OCI-LY7 (cell line): ENCODE measurements at regions not wholly inside any gene's neighbourhood (a gene's known extent, or its start where the extent isn't known, plus 50 kb on each side); places are given as distances from the start of the nearest gene placed in this dataset.

Source experiments
- BruUV-seq: library from RNA; stranded (reverse); fragments of 400-500 nt; replicated peaks from 2 replicates; lab custom pipeline; 2021; lab: Mats Ljungman, UMichigan
- CTCF ChIA-PET: fragments of 300-600 bp; sonication (Branson Sonifier 250); formaldehyde crosslinking; loops from one replicate; lab custom pipeline; 2022; ENCODE audit warnings: antibody characterized with exemption; ENCODE audit not compliant: unreplicated experiment; lab: Charles Lee
- POLR2A ChIA-PET: fragments of 300-600 bp; sonication (Branson Sonifier 250); formaldehyde crosslinking; loops from one replicate; lab custom pipeline; 2022; ENCODE audit warnings: antibody characterized with exemption; lab: Charles Lee
- DNase-seq: peaks from one replicate; pipeline ENCODE4 v3.0.0-alpha.2; 2015; ENCODE audit warnings: low spot score
- H2AFZ ChIP-seq: fragments of 200-600 bp; sonication (generic), shearing (Covaris generic); 2 replicates; pipeline ENCODE4 v1.6.1; 2014; ENCODE audit warnings: mild to moderate bottlenecking, antibody characterized with exemption, low read length, moderate library complexity
- H3K27ac ChIP-seq: fragments of 200-600 bp; sonication (generic); 2 replicates; pipeline ENCODE4 v1.5.1; 2014; ENCODE audit warnings: mixed run types, low read depth, mild to moderate bottlenecking, moderate library complexity, low read length, inconsistent platforms; ENCODE audit not compliant: poor library complexity, severe bottlenecking
- H3K36me3 ChIP-seq: fragments of 200-600 bp; sonication (generic); 2 replicates; pipeline ENCODE4 v1.6.1; 2014; ENCODE audit warnings: mild to moderate bottlenecking, antibody characterized with exemption, low read length, moderate library complexity, mixed read lengths; ENCODE audit not compliant: insufficient read depth
- H3K4me1 ChIP-seq: fragments of 200-600 bp; sonication (generic); 2 replicates; pipeline ENCODE4 v1.5.1; 2014; ENCODE audit warnings: mild to moderate bottlenecking, low read length; ENCODE audit not compliant: insufficient read depth, poor library complexity, severe bottlenecking
- H3K4me2 ChIP-seq: fragments of 200-600 bp; sonication (generic); 2 replicates; pipeline ENCODE4 v1.6.1; 2014; ENCODE audit warnings: mild to moderate bottlenecking, low read length
- H3K4me3 ChIP-seq: fragments of 200-600 bp; sonication (generic); 2 replicates; pipeline ENCODE4 v1.5.1; 2014; ENCODE audit warnings: mild to moderate bottlenecking, low read depth, low read length; ENCODE audit not compliant: poor library complexity, severe bottlenecking
- H3K79me2 ChIP-seq: fragments of 200-600 bp; sonication (generic); 2 replicates; pipeline ENCODE4 v1.6.1; 2016; ENCODE audit warnings: low read depth, mild to moderate bottlenecking, low read length, moderate library complexity, mixed read lengths; ENCODE audit not compliant: insufficient read depth
- H3K9me2 ChIP-seq: fragments of 200-600 bp; sonication (generic); 2 replicates; pipeline ENCODE4 v1.6.1; 2016; ENCODE audit warnings: mild to moderate bottlenecking, low read length, mixed read lengths; ENCODE audit not compliant: insufficient read depth
- H3K9me3 ChIP-seq: fragments of 200-600 bp; sonication (generic); 2 replicates; pipeline ENCODE4 v1.6.1; 2014; ENCODE audit warnings: mild to moderate bottlenecking, mixed run types, low read length, mixed read lengths
- H4K20me1 ChIP-seq: fragments of 200-600 bp; sonication (generic); 2 replicates; pipeline ENCODE4 v1.6.1; 2014; ENCODE audit warnings: mild to moderate bottlenecking, antibody characterized with exemption, low read length, moderate library complexity, mixed read lengths; ENCODE audit not compliant: insufficient read depth
- CTCF ChIP-seq: fragments of 200-600 bp; sonication (generic); conservative IDR thresholded peaks from 2 replicates; pipeline ENCODE4 v1.5.1; 2014; ENCODE audit warnings: mild to moderate bottlenecking, antibody characterized with exemption, low read length, moderate library complexity, mixed read lengths
- EZH2phosphoT487 ChIP-seq: fragments of 200-600 bp; sonication (generic); IDR thresholded peaks from 2 replicates; pipeline ENCODE4 v1.6.1; 2018; ENCODE audit warnings: low read depth, borderline replicate concordance, mild to moderate bottlenecking, mixed run types, antibody characterized with exemption, low read length, moderate library complexity, mixed read lengths
- intact Hi-C: fragments of 100-400 bp; cut with micrococcal nuclease; formaldehyde crosslinking; loops from one replicate; pipeline ENCODE4 v1.10.0; 2022; ENCODE audit not compliant: unreplicated experiment

GRCh38 chr11:92709329-92709728 is 260.1 kb upstream of the MTNR1B start:
- POLR2A ChIA-PET, result no interaction called here

DNA sequence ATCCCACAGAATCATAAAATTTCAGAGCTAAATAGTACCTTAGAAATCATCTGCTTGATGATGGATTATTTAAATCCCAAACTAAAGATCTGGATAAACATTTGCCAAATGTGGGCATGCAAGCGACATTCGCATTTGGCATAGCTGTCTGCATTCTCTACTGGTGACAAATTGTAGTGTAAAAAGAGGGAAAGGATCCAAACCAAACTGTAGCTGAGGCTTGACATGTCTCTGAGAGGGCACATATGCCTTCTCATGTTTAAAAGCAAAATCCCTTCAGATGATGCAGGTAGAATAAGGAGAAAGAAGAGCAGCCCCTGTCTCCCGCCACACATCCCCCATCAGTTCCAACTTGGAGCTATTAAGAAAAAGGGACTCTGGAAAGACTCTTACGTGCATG is 257.5 kb upstream of the MTNR1B start:
- no peak for TF ChIP-seq EZH2phosphoT487
- TF ChIP-seq CTCF, result no peak
- no peaks in the 10 kb centered on the region for H3K79me2 ChIP-seq
- H2AFZ ChIP-seq, result no peak overlapping the region
- CTCF ChIA-PET, result no interaction called here
- H3K4me3 ChIP-seq, result no peak overlapping the region
- H3K27ac ChIP-seq, result no peak overlapping the region
- no peaks in the 10 kb centered on the region for H3K9me2 ChIP-seq
- no peaks in the 10 kb centered on the region for H3K4me1 ChIP-seq
- no peaks in the 10 kb centered on the region for H3K36me3 ChIP-seq
- H3K4me2 ChIP-seq, result no peak overlapping the region
- H4K20me1 ChIP-seq, result no peaks in the 10 kb centered on the region
- POLR2A ChIA-PET, result no interaction called here
- intact Hi-C loops, result no loop called here
- no peak for DNase-seq
- no peaks in the 10 kb centered on the region for H3K9me3 ChIP-seq
- no TSS peak for BruUV-seq

More at GRCh38 chr11:92709329-92709728, 260.1 kb upstream of the MTNR1B start:
- Histone ChIP-seq H4K20me1 (no peaks in the 10 kb centered on the region), H3K4me3 (no peak overlapping the region), H3K36me3 (no peaks in the 10 kb centered on the region), H2AFZ (no peak overlapping the region), H3K9me3 (peaks cover 15% of the 10 kb centered on the region; the same call in 1 of the 2 replicates), H3K4me2 (no peak overlapping the region), H3K9me2 (no peaks in the 10 kb centered on the region), H3K27ac (no peak overlapping the region), H3K79me2 (no peaks in the 10 kb centered on the region), H3K4me1 (no peaks in the 10 kb centered on the region)
- no peak for TF ChIP-seq CTCF
- TF ChIP-seq EZH2phosphoT487, result no peak
- intact Hi-C loops, result no loop called here
- DNase-seq, result no peak
- CTCF ChIA-PET, result no interaction called here
- no TSS peak for BruUV-seq

DNA sequence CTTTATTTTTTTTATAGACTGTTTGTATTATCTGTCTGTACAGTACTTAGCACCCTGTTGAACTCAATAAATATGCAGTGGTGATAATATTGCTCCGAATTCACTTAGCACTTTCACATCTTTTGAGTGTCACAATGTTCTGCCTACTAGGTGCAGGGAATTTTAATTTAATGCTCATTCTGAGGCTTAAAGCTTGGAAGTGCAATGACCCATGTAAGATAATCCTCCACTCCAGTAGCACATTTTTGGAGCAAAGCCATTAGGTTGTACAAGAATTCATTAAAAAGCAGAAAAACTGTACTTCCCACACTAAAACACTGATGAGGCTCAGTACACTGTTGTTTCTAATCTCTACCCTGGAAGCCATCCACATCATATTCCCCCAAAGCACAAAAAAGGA is 255.3 kb upstream of the MTNR1B start:
- H3K4me1 ChIP-seq, result no peaks in the 10 kb centered on the region
- ChIA-PET CTCF (no interaction called here), POLR2A (no interaction called here)
- no peaks in the 10 kb centered on the region for H4K20me1 ChIP-seq
- TF ChIP-seq CTCF (no peak), EZH2phosphoT487 (no peak)
- no peaks in the 10 kb centered on the region for H3K79me2 ChIP-seq
- no peaks in the 10 kb centered on the region for H3K9me2 ChIP-seq
- no peaks in the 10 kb centered on the region for H3K36me3 ChIP-seq
- no TSS peak for BruUV-seq
- H2AFZ ChIP-seq, result no peak overlapping the region
- H3K27ac ChIP-seq, result no peak overlapping the region
- H3K4me3 ChIP-seq, result no peak overlapping the region
- intact Hi-C loops, result no loop called here
- H3K9me3 ChIP-seq, result no peaks in the 10 kb centered on the region
- no peak overlapping the region for H3K4me2 ChIP-seq
- DNase-seq, result no peak
